IMR-90 (cell line): ENCODE measurements at regions not wholly inside any gene's neighbourhood (a gene's known extent, or its start where the extent isn't known, plus 50 kb on each side); places are given as distances from the start of the nearest gene placed in this dataset.

ENCODE experiments used
- CEBPB ChIP-seq: IDR thresholded peaks from 2 replicates; pipeline ENCODE4 v1.6.1; 2012; ENCODE audit warnings: low read depth, low read length, improper control_type of control experiment
- CHD1 ChIP-seq: IDR thresholded peaks from 2 replicates; pipeline ENCODE4 v1.6.1; 2012; ENCODE audit warnings: low read depth, low read length, improper control_type of control experiment
- CTCF ChIP-seq: conservative IDR thresholded peaks from 2 replicates; pipeline ENCODE4 v1.5.1; 2012; ENCODE audit warnings: mild to moderate bottlenecking, low read depth, low read length, improper control_type of control experiment
- MAFK ChIP-seq: IDR thresholded peaks from 2 replicates; pipeline ENCODE4 v1.6.1; 2012; ENCODE audit warnings: low read depth, low read length, improper control_type of control experiment
- NFE2L2 ChIP-seq: fragments of 150-350 bp; IDR thresholded peaks from 2 replicates; pipeline ENCODE4 v1.6.1; 2016; ENCODE audit warnings: low read depth, mild to moderate bottlenecking, low read length
- POLR2A ChIP-seq: IDR thresholded peaks from 2 replicates; pipeline ENCODE4 v1.6.1; 2012; ENCODE audit warnings: mild to moderate bottlenecking, low read depth, low read length
- RAD21 ChIP-seq: IDR thresholded peaks from 2 replicates; pipeline ENCODE4 v1.6.1; 2012; ENCODE audit warnings: low read length, improper control_type of control experiment
- RCOR1 ChIP-seq: IDR thresholded peaks from 2 replicates; pipeline ENCODE4 v1.6.1; 2012; ENCODE audit warnings: mild to moderate bottlenecking, low read length, improper control_type of control experiment; ENCODE audit not compliant: insufficient replicate concordance
- RFX5 ChIP-seq: IDR thresholded peaks from 2 replicates; pipeline ENCODE4 v1.8.0; 2012; ENCODE audit warnings: low read depth, mild to moderate bottlenecking, low read length, moderate library complexity
- SMC3 ChIP-seq: fragments of 150-350 bp; IDR thresholded peaks from 2 replicates; pipeline ENCODE4 v1.6.1; 2016; ENCODE audit warnings: low read depth, mild to moderate bottlenecking, antibody characterized with exemption, low read length, moderate library complexity
- USF2 ChIP-seq: fragments of 150-350 bp; IDR thresholded peaks from 2 replicates; pipeline ENCODE4 v1.6.1; 2017; ENCODE audit warnings: mild to moderate bottlenecking, antibody characterized with exemption, low read length, low read depth

- TF ChIP-seq MAFK (no peak), CTCF (no peak), POLR2A (no peak), RAD21 (no peak), USF2 (no peak), NFE2L2 (no peak), CEBPB (no peak), CHD1 (no peak), RCOR1 (no peak), RFX5 (no peak), SMC3 (no peak)
Measured at GRCh38 chr14:58987591-58987990, 200.9 kb upstream of the DAAM1 start.
